Heart left ventricle (tissue), 16 donors: ENCODE measurements at regions not wholly inside any gene's neighbourhood (a gene's known extent, or its start where the extent isn't known, plus 50 kb on each side); places are given as distances from the start of the nearest gene placed in this dataset.

Source experiments
- ATAC-seq, 4 donors: fragments of 200-7000 bp; cut with Tn5 transposase; one replicate each; pipeline ENCODE4 v1.9.1; 2020 to 2022; ENCODE audit warnings: moderate library complexity in 4 of 4, mild to moderate bottlenecking in 3 of 4, moderate number of reproducible peaks in 1 of 4
- DNase-seq, 5 donors: peaks; one replicate each; pipeline ENCODE4 v3.0.0-alpha.2; 2020
- H3K27ac ChIP-seq, 12 donors: fragments of 200-600 bp; sonication (generic) in 4 of 12; one replicate each; pipeline versions ENCODE4 v1.5.0 to v1.8.0; 2016 to 2022; ENCODE audit warnings: mild to moderate bottlenecking in 2 of 12
- H3K27me3 ChIP-seq, 9 donors: fragments of 200-600 bp; sonication (generic) in 2 of 9; one replicate each; pipeline versions ENCODE4 v1.5.1 to v1.8.0; 2016 to 2022; ENCODE audit warnings: mild to moderate bottlenecking in 3 of 9
- H3K36me3 ChIP-seq, 9 donors: fragments of 200-600 bp; sonication (generic) in 2 of 9; one replicate each; pipeline versions ENCODE4 v1.5.0 to v1.8.0; 2018 to 2022; ENCODE audit warnings: mild to moderate bottlenecking in 2 of 9
- H3K4me1 ChIP-seq, 12 donors: fragments of 200-600 bp; sonication (generic) in 4 of 12; one replicate each; pipeline versions ENCODE4 v1.5.0 to v1.8.0; 2016 to 2022; ENCODE audit warnings: mild to moderate bottlenecking in 3 of 12
- H3K4me3 ChIP-seq, 12 donors: fragments of 200-600 bp; sonication (generic) in 4 of 12; one replicate each; pipeline versions ENCODE4 v1.5.0 to v1.8.0; 2017 to 2022; ENCODE audit warnings: mild to moderate bottlenecking in 9 of 12, moderate library complexity in 4 of 12
- H3K9me3 ChIP-seq, 12 donors: fragments of 200-600 bp; sonication (generic) in 4 of 12; one replicate each; pipeline versions ENCODE4 v1.5.0 to v1.8.0; 2016 to 2022; ENCODE audit warnings: mild to moderate bottlenecking in 1 of 12
- CTCF ChIP-seq, 12 donors: fragments of 200-600 bp; sonication (generic) in 4 of 12; IDR thresholded peaks; one replicate each; pipeline versions ENCODE4 v1.5.0 to v1.8.0; 2018 to 2022; ENCODE audit warnings: antibody characterized with exemption in 12 of 12, mild to moderate bottlenecking in 5 of 12
- POLR2A ChIP-seq, 2 donors: fragments of 450-650 bp; IDR thresholded peaks; one replicate each; pipeline ENCODE4 v1.6.1; 2017; ENCODE audit warnings: antibody characterized with exemption in 2 of 2, mild to moderate bottlenecking in 2 of 2, moderate library complexity in 2 of 2
- WGBS, 4 donors: extraction: QIAGEN DNeasy Blood & Tissue Kit in 2 of 4; methylation state at CpG; one replicate each; pipeline versions ENCODE4 v1.1.5 to v1.1.7; 2013 to 2018; 5-methylcytosine and 5-hydroxymethylcytosine counted together
- intact Hi-C, 10 donors: fragments of 100-400 bp; cut with DNase I; formaldehyde crosslinking; loops; one replicate each; pipeline versions ENCODE4 v1.11.1 to v1.14.2; 2022
- donor health status: ischemic (EF 13 %, LVEDD 7.1; RV severe dilation, severe dysfunction).
- donor health status: healthy with polysubstance abuse.
- donor health status: DM: no; HTN: yes; CAD: no.
- donor health status: DM: no; HTN: no; CAD: no.
- donor health status: ischemic (EF 25% LVEDD 6.9; RV normal size, moderate dysfunction).
- donor health status: ischemic (EF 25% LVEDD 5.7; RV mildly dilated, moderate dysfunction).
- donor health status: healthy.
- donor health status: DM: yes; HTN: yes; CAD: no.
- donor health status: ischemic (EF 35%, LVEDD 5.7; RV mildly dilated, moderate dysfunction).
- donor health status: nonischemic (EF 11% LVEDD 7.7; RV severe dilation, severe dysfunction).
- donor health status: DM: yes; HTN: yes; CAD: no.
- donor health status: PGD.
- donor health status: ischemic (EF 29% LVEDD 5.4; RV normal size, mild dysfunction).
- donor health status: nonischemic (EF 23%, LVEDD 6.1; RV moderate dilation, normal function).

- Histone ChIP-seq H3K9me3 (peaks cover 0 to 6% (median 0%) of the 10 kb centered on the region in 12 donors), H3K36me3 (no peaks in the 10 kb centered on the region), H3K4me1 (peaks cover 0 to 16% (median 0%) of the 10 kb centered on the region in 12 donors), H3K27ac (peak overlapping the region in 8 of 12 donors; percentile 32 to 78 (median 66)), H3K4me3 (no peak overlapping the region), H3K27me3 (peaks cover 0 to 10% (median 0%) of the 10 kb centered on the region in 9 donors)
- peak in 3 of 4 donors; percentile 23 to 53 (median 40) for ATAC-seq
- DNase-seq = peak in 1 of 5 donors; percentile 42
- 63 to 77% (median 68%) methylated on average over 3 to 16 of the region's 16 CpGs for WGBS, 4 donors
- TF ChIP-seq CTCF (IDR thresholded peaks at IDR 0.05) = no peak
- TF ChIP-seq POLR2A (IDR thresholded peaks at IDR 0.05) = no peak
- intact Hi-C loops = no loop called here
Observed at GRCh38 chr20:58596750-58597248, 54.3 kb upstream of the STX16 start.

- Histone ChIP-seq H3K4me1 (peaks cover 0 to 16% (median 0%) of the 10 kb centered on the region in 12 donors), H3K9me3 (peaks cover 0 to 6% (median 0%) of the 10 kb centered on the region in 12 donors), H3K36me3 (no peaks in the 10 kb centered on the region), H3K27me3 (peaks cover 0 to 15% (median 0%) of the 10 kb centered on the region in 9 donors), H3K27ac (peak overlapping the region in 3 of 12 donors; percentile 72 to 78 (median 77)), H3K4me3 (no peak overlapping the region)
- DNase-seq = no peak
- no peak for TF ChIP-seq CTCF (IDR thresholded peaks at IDR 0.05)
- TF ChIP-seq POLR2A (IDR thresholded peaks at IDR 0.05) = no peak
- WGBS, 4 donors = 94 to 96% (median 95%) methylated on average over 6 of the region's 6 CpGs
- intact Hi-C loops = no loop called here
- ATAC-seq = no peak
Observed at GRCh38 chr20:58596244-58596643, 54.8 kb upstream of the STX16 start.

- TF ChIP-seq POLR2A (IDR thresholded peaks at IDR 0.05) = no peak
- no peak for TF ChIP-seq CTCF (IDR thresholded peaks at IDR 0.05)
- Histone ChIP-seq H3K4me1 (peaks cover 0 to 16% (median 0%) of the 10 kb centered on the region in 12 donors), H3K27me3 (peaks cover 0 to 20% (median 0%) of the 10 kb centered on the region in 9 donors), H3K36me3 (no peaks in the 10 kb centered on the region), H3K4me3 (no peak overlapping the region), H3K27ac (no peak overlapping the region), H3K9me3 (peaks cover 0 to 6% (median 0%) of the 10 kb centered on the region in 12 donors)
- no peak for DNase-seq
- ATAC-seq = no peak
- 73 to 87% (median 83%) methylated on average over 3 of the region's 3 CpGs for WGBS, 4 donors
- intact Hi-C loops = no loop called here
Observed at GRCh38 chr20:58595167-58595566, 55.9 kb upstream of the STX16 start.

GRCh38 chr20:58593880-58594638 is 57.0 kb upstream of the STX16 start:
- 49 to 57% (median 55%) methylated on average over 15 to 18 of the region's 18 CpGs for WGBS, 4 donors
- intact Hi-C loops = no loop called here
- peaks cover 0 to 20% (median 0%) of the 10 kb centered on the region in 9 donors for H3K27me3 ChIP-seq
- peaks cover 0 to 16% (median 0%) of the 10 kb centered on the region in 12 donors for H3K4me1 ChIP-seq
- no peak overlapping the region for H3K4me3 ChIP-seq
- ATAC-seq (no peak), DNase-seq (no peak)
- TF ChIP-seq CTCF (IDR thresholded peaks at IDR 0.05) (no peak), POLR2A (IDR thresholded peaks at IDR 0.05) (no peak)
- H3K36me3 ChIP-seq = no peaks in the 10 kb centered on the region
- H3K27ac ChIP-seq = peak overlapping the region in 1 of 12 donors; percentile 17
- peaks cover 0 to 6% (median 0%) of the 10 kb centered on the region in 12 donors for H3K9me3 ChIP-seq
